ENCODE measurements at regions not wholly inside any gene's neighbourhood (a gene's known extent, or its start where the extent isn't known, plus 50 kb on each side); places are given as distances from the start of the nearest gene placed in this dataset.
A peak's percentile ranks its signal among the peaks of the same experiment; 100 is the strongest.

GRCh38 chr4:72975488-72975784 lies 94.1 kb downstream of the COX18 start:
- in situ Hi-C loops (cut with MboI): no loop called here
- H3K9me2 ChIP-seq (ENCODE audit: insufficient read depth): no peaks in the 10 kb centered on the region
- peaks cover 35% of the 10 kb centered on the region for H3K4me1 ChIP-seq (ENCODE audit: insufficient read depth)
- no peak overlapping the region for H3K4me3 ChIP-seq
- TF ChIP-seq EZH2phosphoT487 (IDR thresholded peaks at IDR 0.05; ENCODE audit: insufficient read depth, low read depth) (no peak), EZH2 (IDR thresholded peaks at IDR 0.05; ENCODE audit: insufficient read depth, poor library complexity, severe bottlenecking) (no peak)
- no peaks in the 10 kb centered on the region for H3K27me3 ChIP-seq (replicated peaks; ENCODE audit: insufficient read depth)
- H2AFZ ChIP-seq: peak overlapping the region; percentile 31; the same call in 1 of the 2 replicates
- no peaks in the 10 kb centered on the region for H3K36me3 ChIP-seq (ENCODE audit: low read depth)
- DNase-seq: peak; percentile 47
- H3F3A ChIP-seq (ENCODE audit: insufficient read depth): peaks cover 34% of the 10 kb centered on the region
- H3K9ac ChIP-seq: no peak overlapping the region
- H3K9me3 ChIP-seq (ENCODE audit: low read depth): no peaks in the 10 kb centered on the region
- H4K20me1 ChIP-seq (ENCODE audit: insufficient read depth): no peaks in the 10 kb centered on the region
- peak overlapping the region; percentile 24 for H3K27ac ChIP-seq
- peak overlapping the region; percentile 45 for H3K4me2 ChIP-seq (ENCODE audit: unreplicated experiment)
- H3K79me2 ChIP-seq (ENCODE audit: insufficient read depth): no peaks in the 10 kb centered on the region

GRCh38 chr4:72974694-72975487 lies 94.6 kb downstream of the COX18 start:
- H3K4me2 ChIP-seq (ENCODE audit: unreplicated experiment): peak overlapping the region; percentile 45
- H4K20me1 ChIP-seq (ENCODE audit: insufficient read depth): no peaks in the 10 kb centered on the region
- H3F3A ChIP-seq (ENCODE audit: insufficient read depth): peaks cover 36% of the 10 kb centered on the region
- H3K36me3 ChIP-seq (ENCODE audit: low read depth): no peaks in the 10 kb centered on the region
- no peaks in the 10 kb centered on the region for H3K9me3 ChIP-seq (ENCODE audit: low read depth)
- no peaks in the 10 kb centered on the region for H3K27me3 ChIP-seq (replicated peaks; ENCODE audit: insufficient read depth)
- peak overlapping the region; percentile 24 for H3K27ac ChIP-seq
- H3K9me2 ChIP-seq (ENCODE audit: insufficient read depth): no peaks in the 10 kb centered on the region
- H2AFZ ChIP-seq: peak overlapping the region; percentile 31
- no peak overlapping the region for H3K9ac ChIP-seq
- no peak for TF ChIP-seq EZH2phosphoT487 (IDR thresholded peaks at IDR 0.05; ENCODE audit: insufficient read depth, low read depth)
- TF ChIP-seq EZH2 (IDR thresholded peaks at IDR 0.05; ENCODE audit: insufficient read depth, poor library complexity, severe bottlenecking): no peak
- peak; percentile 43 for DNase-seq
- H3K4me3 ChIP-seq: no peak overlapping the region
- WGBS, 2 experiments (ENCODE audit: low coverage in 1 of 2, low lambda C conversion rate in 2 of 2, missing lambda C conversion rate in 2 of 2): 93 to 97% methylated on average over 8 of the region's 8 CpGs
- H3K79me2 ChIP-seq (ENCODE audit: insufficient read depth): no peaks in the 10 kb centered on the region
- peaks cover 40% of the 10 kb centered on the region for H3K4me1 ChIP-seq (ENCODE audit: insufficient read depth)
- in situ Hi-C loops (cut with MboI): no loop called here

GRCh38 chr4:72971572-72971971 lies 97.9 kb downstream of the COX18 start:
- in situ Hi-C loops (cut with MboI): no loop called here
- Histone ChIP-seq H3K9ac (peak overlapping the region; percentile 12; the same call in 1 of the 2 replicates), H3K27ac (peak overlapping the region; percentile 61), H3K4me1 (ENCODE audit: insufficient read depth) (peaks cover 44% of the 10 kb centered on the region), H3K4me3 (0 out of 2 replicates have a peak overlapping the region, but pooled peaks have one; percentile 34), H3K9me2 (ENCODE audit: insufficient read depth) (no peaks in the 10 kb centered on the region), H4K20me1 (ENCODE audit: insufficient read depth) (no peaks in the 10 kb centered on the region), H2AFZ (peak overlapping the region; percentile 64), H3K4me2 (ENCODE audit: unreplicated experiment) (peak overlapping the region; percentile 77), H3K36me3 (ENCODE audit: low read depth) (no peaks in the 10 kb centered on the region), H3F3A (ENCODE audit: insufficient read depth) (peaks cover 44% of the 10 kb centered on the region), H3K79me2 (ENCODE audit: insufficient read depth) (no peaks in the 10 kb centered on the region), H3K27me3 (replicated peaks; ENCODE audit: insufficient read depth) (no peaks in the 10 kb centered on the region), H3K9me3 (ENCODE audit: low read depth) (no peaks in the 10 kb centered on the region)
- 21 to 22% methylated on average over 3 of the region's 3 CpGs for WGBS, 2 experiments (ENCODE audit: low coverage in 1 of 2, low lambda C conversion rate in 2 of 2, missing lambda C conversion rate in 2 of 2)
- TF ChIP-seq EZH2 (IDR thresholded peaks at IDR 0.05; ENCODE audit: insufficient read depth, poor library complexity, severe bottlenecking) (no peak), EZH2phosphoT487 (IDR thresholded peaks at IDR 0.05; ENCODE audit: insufficient read depth, low read depth) (no peak)
- DNase-seq: peak; percentile 90

- Histone ChIP-seq H3K36me3 (ENCODE audit: low read depth) (no peaks in the 10 kb centered on the region), H3K4me3 (no peak overlapping the region), H3K27ac (peak overlapping the region; percentile 61), H3K4me2 (ENCODE audit: unreplicated experiment) (peak overlapping the region; percentile 77), H3K9ac (no peak overlapping the region), H3K79me2 (ENCODE audit: insufficient read depth) (no peaks in the 10 kb centered on the region), H3K9me2 (ENCODE audit: insufficient read depth) (no peaks in the 10 kb centered on the region), H3K9me3 (ENCODE audit: low read depth) (no peaks in the 10 kb centered on the region), H2AFZ (peak overlapping the region; percentile 64), H3F3A (ENCODE audit: insufficient read depth) (peaks cover 40% of the 10 kb centered on the region), H4K20me1 (ENCODE audit: insufficient read depth) (no peaks in the 10 kb centered on the region), H3K27me3 (replicated peaks; ENCODE audit: insufficient read depth) (no peaks in the 10 kb centered on the region), H3K4me1 (ENCODE audit: insufficient read depth) (peaks cover 38% of the 10 kb centered on the region)
- TF ChIP-seq EZH2 (IDR thresholded peaks at IDR 0.05; ENCODE audit: insufficient read depth, poor library complexity, severe bottlenecking) (no peak), EZH2phosphoT487 (IDR thresholded peaks at IDR 0.05; ENCODE audit: insufficient read depth, low read depth) (no peak)
- DNase-seq: peak; percentile 18
- WGBS, 2 experiments (ENCODE audit: low coverage in 1 of 2, low lambda C conversion rate in 2 of 2, missing lambda C conversion rate in 2 of 2): 95 to 100% methylated on average over 2 of the region's 2 CpGs
- in situ Hi-C loops (cut with MboI): no loop called here
Measured at GRCh38 chr4:72970756-72971155, 98.8 kb downstream of the COX18 start.
